Panc1 (cell line): ENCODE measurements at regions not wholly inside any gene's neighbourhood (a gene's known extent, or its start where the extent isn't known, plus 50 kb on each side); places are given as distances from the start of the nearest gene placed in this dataset.
A peak's percentile ranks its signal among the peaks of the same experiment; 100 is the strongest.

Source experiments
- ATAC-seq: fragments of 200-7000 bp; cut with Tn5 transposase; 2 replicates; pipeline ENCODE4 v1.9.1; 2020; ENCODE audit warnings: mild to moderate bottlenecking, moderate library complexity
- BruUV-seq: library from RNA; stranded (reverse); fragments of 400-500 nt; replicated peaks from 2 replicates; lab custom pipeline; 2021; lab: Mats Ljungman, UMichigan
- CTCF ChIA-PET: fragments of 300-600 bp; sonication (Branson Sonifier 250); formaldehyde crosslinking; loops from one replicate; lab custom pipeline; 2022; ENCODE audit warnings: antibody characterized with exemption; lab: Charles Lee
- POLR2A ChIA-PET: fragments of 300-600 bp; sonication (Branson Sonifier 250); formaldehyde crosslinking; loops from one replicate; lab custom pipeline; 2022; ENCODE audit warnings: antibody characterized with exemption; lab: Charles Lee
- DNase-seq: peaks from one replicate; pipeline ENCODE4 v3.0.0-alpha.2; 2010; ENCODE audit warnings: low read depth, low spot score
- H3K27ac ChIP-seq: 2 replicates; pipeline ENCODE4 v1.5.1; 2011; ENCODE audit warnings: mild to moderate bottlenecking, low read length, inconsistent platforms
- H3K27me3 ChIP-seq: fragments of 200-500 bp; sonication (Bioruptor generic); 2 replicates; pipeline ENCODE4 v1.6.0; 2014; ENCODE audit warnings: low read length, inconsistent platforms; ENCODE audit not compliant: control insufficient read depth, insufficient read depth
- H3K36me3 ChIP-seq: fragments of 200-500 bp; sonication (Bioruptor generic); 2 replicates; pipeline ENCODE4 v1.5.1; 2014; ENCODE audit warnings: inconsistent platforms, mild to moderate bottlenecking, low read length, moderate library complexity; ENCODE audit not compliant: control insufficient read depth, insufficient read depth
- H3K4me1 ChIP-seq: 2 replicates; pipeline ENCODE4 v1.5.1; 2011; ENCODE audit warnings: inconsistent platforms, mild to moderate bottlenecking, low read length, moderate library complexity; ENCODE audit not compliant: control insufficient read depth, insufficient read depth
- H3K4me3 ChIP-seq, 2 experiments: 2 replicates each; pipeline ENCODE4 v1.5.1; 2011 to 2012; ENCODE audit warnings: low read depth in 2 of 2, low read length in 2 of 2, mild to moderate bottlenecking in 2 of 2, inconsistent platforms in 1 of 2, moderate library complexity in 1 of 2
- H3K9me3 ChIP-seq: fragments of 200-500 bp; sonication (Bioruptor generic); 2 replicates; pipeline ENCODE4 v1.5.1; 2014; ENCODE audit warnings: low read depth, mild to moderate bottlenecking, inconsistent platforms, low read length, moderate library complexity; ENCODE audit not compliant: control insufficient read depth, insufficient read depth
- CTCF ChIP-seq: fragments of 450-650 bp; IDR thresholded peaks from 2 replicates; pipeline ENCODE4 v1.5.1; 2017; ENCODE audit warnings: mild to moderate bottlenecking
- POLR2AphosphoS5 ChIP-seq: IDR thresholded peaks from 2 replicates; pipeline ENCODE4 v1.6.1; 2012; ENCODE audit warnings: mild to moderate bottlenecking, low read depth, low read length, moderate library complexity
- REST ChIP-seq, 2 experiments: IDR thresholded peaks; 2 replicates each; pipeline ENCODE4 v1.6.1; 2011 to 2012; ENCODE audit warnings: low read depth in 2 of 2, control low read depth in 1 of 2, low read length in 1 of 2, mild to moderate bottlenecking in 1 of 2, moderate library complexity in 1 of 2; ENCODE audit not compliant: insufficient read depth in 1 of 2
- SIN3A ChIP-seq: IDR thresholded peaks from 2 replicates; pipeline ENCODE4 v1.6.1; 2012; ENCODE audit warnings: low read depth, mild to moderate bottlenecking, low read length, moderate library complexity, borderline replicate concordance; ENCODE audit not compliant: insufficient read depth
- TCF7L2 ChIP-seq: IDR thresholded peaks from 2 replicates; pipeline ENCODE4 v1.6.1; 2011; ENCODE audit warnings: mild to moderate bottlenecking, low read depth, low read length, inconsistent platforms
- in situ Hi-C: cut with HindIII; loops from 2 replicates; pipeline ENCODE4 v1.10.0; 2016; ENCODE audit warnings: low sequenced_read_pairs, low pct_unique_long_range_greater_than_20kb
- intact Hi-C: fragments of 100-400 bp; cut with micrococcal nuclease; formaldehyde crosslinking; loops from one replicate; pipeline ENCODE4 v1.10.0; 2022; ENCODE audit not compliant: unreplicated experiment

DNA sequence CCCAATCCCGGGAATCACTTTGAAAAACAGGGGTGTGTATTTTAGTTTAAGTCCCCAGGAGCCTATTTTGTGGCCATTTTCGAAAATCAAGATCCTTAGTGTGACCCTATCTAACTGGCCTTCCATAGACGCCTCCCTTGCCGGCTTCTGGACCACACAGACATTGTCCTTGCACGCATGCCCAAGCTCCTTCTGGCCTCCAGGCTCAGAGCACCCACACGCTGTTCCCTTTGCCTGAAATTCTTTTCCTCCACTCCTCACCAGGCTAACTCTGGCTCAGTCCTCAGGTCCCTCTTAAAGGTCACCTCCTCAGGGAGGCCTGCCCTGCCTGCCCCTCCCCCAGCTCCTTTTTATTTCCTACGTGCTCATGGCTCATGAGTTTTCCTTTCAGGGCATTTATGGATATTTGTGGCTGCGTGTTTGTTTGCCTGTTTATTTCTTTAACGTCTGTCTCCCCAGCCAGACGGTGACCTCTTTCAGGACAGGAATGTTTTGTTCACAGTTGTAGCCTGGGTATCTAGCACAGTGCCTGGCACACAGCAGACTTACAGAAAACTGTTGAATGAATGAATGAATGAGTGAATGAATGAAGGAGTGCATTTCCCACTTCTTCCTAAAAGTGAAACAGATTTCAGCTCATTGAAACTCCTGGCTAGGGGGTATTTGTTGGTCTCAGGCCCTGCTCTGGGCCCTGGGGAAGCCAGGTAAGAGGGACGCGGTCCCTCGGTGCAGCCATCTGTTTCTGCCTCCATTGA is 79.1 kb upstream of the IER5L start:
- intact Hi-C loops, result no loop called here
- DNase-seq, result no peak
- ChIA-PET CTCF (no interaction called here), POLR2A (interaction anchor here (0.5 kb wide), 1 partner anchor 34 kb away, joined by 3 read pairs; no protein-coding TSS in a partner anchor)
- no peaks in the 10 kb centered on the region for H3K36me3 ChIP-seq
- H3K27ac ChIP-seq, result peak overlapping the region; percentile 29; the same call in 1 of the 2 replicates
- no TSS peak for BruUV-seq
- no peak overlapping the region for H3K4me3 ChIP-seq
- no peaks in the 10 kb centered on the region for H3K27me3 ChIP-seq
- in situ Hi-C loops, result no loop called here
- 0 out of 2 replicates have a peak, but pooled peaks have one; percentile 27 for ATAC-seq
- H3K9me3 ChIP-seq, result no peaks in the 10 kb centered on the region
- peaks cover 6% of the 10 kb centered on the region for H3K4me1 ChIP-seq
- TF ChIP-seq SIN3A (no peak), POLR2AphosphoS5 (no peak), TCF7L2 (no peak)

- Histone ChIP-seq H3K4me3 (no peak overlapping the region), H3K4me1 (peaks cover 6% of the 10 kb centered on the region), H3K27me3 (no peaks in the 10 kb centered on the region), H3K9me3 (no peaks in the 10 kb centered on the region), H3K36me3 (no peaks in the 10 kb centered on the region), H3K27ac (no peak overlapping the region)
- TF ChIP-seq TCF7L2 (no peak), POLR2AphosphoS5 (no peak), CTCF (no peak), SIN3A (no peak), REST (IDR thresholded peaks at IDR 0.05; ENCODE audit: insufficient read depth in 1 of 2, low read depth in 2 of 2, low read length in 1 of 2) (no peak)
- BruUV-seq, result no TSS peak
- CTCF ChIA-PET, result no interaction called here
- POLR2A ChIA-PET, result no interaction called here
- DNase-seq, result no peak
- no peak for ATAC-seq
- in situ Hi-C loops, result no loop called here
- intact Hi-C loops, result no loop called here
Observed at GRCh38 chr9:129254566-129255287, 76.7 kb upstream of the IER5L start.
